ENCODE measurements at regions not wholly inside any gene's neighbourhood (a gene's known extent, or its start where the extent isn't known, plus 50 kb on each side); places are given as distances from the start of the nearest gene placed in this dataset.

- TF ChIP-seq, protein P1, sequence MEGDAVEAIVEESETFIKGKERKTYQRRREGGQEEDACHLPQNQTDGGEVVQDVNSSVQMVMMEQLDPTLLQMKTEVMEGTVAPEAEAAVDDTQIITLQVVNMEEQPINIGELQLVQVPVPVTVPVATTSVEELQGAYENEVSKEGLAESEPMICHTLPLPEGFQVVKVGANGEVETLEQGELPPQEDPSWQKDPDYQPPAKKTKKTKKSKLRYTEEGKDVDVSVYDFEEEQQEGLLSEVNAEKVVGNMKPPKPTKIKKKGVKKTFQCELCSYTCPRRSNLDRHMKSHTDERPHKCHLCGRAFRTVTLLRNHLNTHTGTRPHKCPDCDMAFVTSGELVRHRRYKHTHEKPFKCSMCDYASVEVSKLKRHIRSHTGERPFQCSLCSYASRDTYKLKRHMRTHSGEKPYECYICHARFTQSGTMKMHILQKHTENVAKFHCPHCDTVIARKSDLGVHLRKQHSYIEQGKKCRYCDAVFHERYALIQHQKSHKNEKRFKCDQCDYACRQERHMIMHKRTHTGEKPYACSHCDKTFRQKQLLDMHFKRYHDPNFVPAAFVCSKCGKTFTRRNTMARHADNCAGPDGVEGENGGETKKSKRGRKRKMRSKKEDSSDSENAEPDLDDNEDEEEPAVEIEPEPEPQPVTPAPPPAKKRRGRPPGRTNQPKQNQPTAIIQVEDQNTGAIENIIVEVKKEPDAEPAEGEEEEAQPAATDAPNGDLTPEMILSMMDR (IDR thresholded peaks at IDR 0.05), result no peak
- no peak for TF ChIP-seq POLR2A (IDR thresholded peaks at IDR 0.05)
Measured at GRCh38 chr3:73179601-73180000, 118.1 kb downstream of the EBLN2 start.

Data from body of pancreas (tissue), 4 donors.